ENCODE measurements at regions not wholly inside any gene's neighbourhood (a gene's known extent, or its start where the extent isn't known, plus 50 kb on each side); places are given as distances from the start of the nearest gene placed in this dataset.

DNA sequence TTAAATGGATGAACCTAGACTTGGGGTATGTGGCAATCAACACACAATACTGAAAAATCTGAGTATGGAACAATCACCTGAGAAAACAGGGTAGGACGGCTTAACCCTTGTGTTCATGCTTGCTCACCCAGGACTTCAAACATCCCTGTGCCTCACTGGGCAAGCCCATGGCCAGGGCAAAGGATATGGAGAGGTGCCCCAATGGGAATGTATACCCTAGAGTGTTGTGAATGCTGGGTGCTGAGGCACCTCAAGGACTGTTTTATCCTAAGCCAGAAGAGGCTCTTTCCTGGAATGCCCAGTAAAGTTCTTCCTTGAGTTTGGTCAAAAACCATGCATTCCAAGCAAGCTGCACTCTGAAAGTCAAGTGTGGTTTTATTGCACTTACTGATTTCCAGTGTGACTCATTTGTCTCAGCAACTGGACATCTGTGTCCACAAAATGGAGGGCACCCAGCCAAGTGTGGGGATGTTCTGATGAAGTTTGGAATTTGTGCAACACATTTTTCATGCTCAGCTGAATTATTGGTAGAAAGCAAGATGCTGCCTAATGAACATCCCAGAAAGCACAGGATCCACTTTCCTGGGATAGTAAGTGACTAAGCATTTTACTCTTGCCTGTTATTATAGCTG lies 531.3 kb downstream of the RFC3 start:
- peaks cover 14% of the 10 kb centered on the region for H3K4me1 Mint-ChIP-seq (ENCODE audit: unreplicated experiment)
- no peaks in the 10 kb centered on the region for H3K9me3 Mint-ChIP-seq
- H3K4me3 Mint-ChIP-seq, result no peak overlapping the region
- no peaks in the 10 kb centered on the region for H3K27me3 Mint-ChIP-seq
- TF ChIP-seq, protein P1, sequence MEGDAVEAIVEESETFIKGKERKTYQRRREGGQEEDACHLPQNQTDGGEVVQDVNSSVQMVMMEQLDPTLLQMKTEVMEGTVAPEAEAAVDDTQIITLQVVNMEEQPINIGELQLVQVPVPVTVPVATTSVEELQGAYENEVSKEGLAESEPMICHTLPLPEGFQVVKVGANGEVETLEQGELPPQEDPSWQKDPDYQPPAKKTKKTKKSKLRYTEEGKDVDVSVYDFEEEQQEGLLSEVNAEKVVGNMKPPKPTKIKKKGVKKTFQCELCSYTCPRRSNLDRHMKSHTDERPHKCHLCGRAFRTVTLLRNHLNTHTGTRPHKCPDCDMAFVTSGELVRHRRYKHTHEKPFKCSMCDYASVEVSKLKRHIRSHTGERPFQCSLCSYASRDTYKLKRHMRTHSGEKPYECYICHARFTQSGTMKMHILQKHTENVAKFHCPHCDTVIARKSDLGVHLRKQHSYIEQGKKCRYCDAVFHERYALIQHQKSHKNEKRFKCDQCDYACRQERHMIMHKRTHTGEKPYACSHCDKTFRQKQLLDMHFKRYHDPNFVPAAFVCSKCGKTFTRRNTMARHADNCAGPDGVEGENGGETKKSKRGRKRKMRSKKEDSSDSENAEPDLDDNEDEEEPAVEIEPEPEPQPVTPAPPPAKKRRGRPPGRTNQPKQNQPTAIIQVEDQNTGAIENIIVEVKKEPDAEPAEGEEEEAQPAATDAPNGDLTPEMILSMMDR (conservative IDR thresholded peaks at IDR 0.05), result no peak
- no peak overlapping the region for H3K27ac Mint-ChIP-seq
- no peaks in the 10 kb centered on the region for H3K36me3 Mint-ChIP-seq
- no peak for DNase-seq (ENCODE audit: extremely low spot score, unreplicated experiment)

DNA sequence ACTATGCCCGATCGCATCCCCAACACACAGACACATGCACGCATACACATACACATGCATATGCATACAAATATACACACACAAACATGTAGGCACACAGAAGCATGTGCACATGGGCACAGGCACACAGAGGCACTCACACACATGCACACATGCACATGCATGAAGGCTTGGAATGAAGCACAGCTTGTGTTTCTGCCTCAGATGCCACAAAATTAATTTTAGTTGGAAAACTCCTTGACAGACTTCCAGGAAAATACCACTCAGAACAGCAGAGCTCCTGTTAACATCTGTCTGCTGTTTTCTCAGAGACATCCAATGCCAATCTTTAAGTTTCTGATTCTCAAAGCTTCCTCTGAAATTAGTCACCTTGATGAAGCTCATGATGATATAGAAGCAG lies 532.7 kb downstream of the RFC3 start:
- Mint-ChIP-seq H3K27me3 (no peaks in the 10 kb centered on the region), H3K9me3 (no peaks in the 10 kb centered on the region), H3K4me3 (no peak overlapping the region), H3K4me1 (ENCODE audit: unreplicated experiment) (peaks cover 17% of the 10 kb centered on the region), H3K36me3 (no peaks in the 10 kb centered on the region), H3K27ac (no peak overlapping the region)
- TF ChIP-seq, protein P1 (conservative IDR thresholded peaks at IDR 0.05), result no peak
- DNase-seq (ENCODE audit: extremely low spot score, unreplicated experiment), result no peak

DNA sequence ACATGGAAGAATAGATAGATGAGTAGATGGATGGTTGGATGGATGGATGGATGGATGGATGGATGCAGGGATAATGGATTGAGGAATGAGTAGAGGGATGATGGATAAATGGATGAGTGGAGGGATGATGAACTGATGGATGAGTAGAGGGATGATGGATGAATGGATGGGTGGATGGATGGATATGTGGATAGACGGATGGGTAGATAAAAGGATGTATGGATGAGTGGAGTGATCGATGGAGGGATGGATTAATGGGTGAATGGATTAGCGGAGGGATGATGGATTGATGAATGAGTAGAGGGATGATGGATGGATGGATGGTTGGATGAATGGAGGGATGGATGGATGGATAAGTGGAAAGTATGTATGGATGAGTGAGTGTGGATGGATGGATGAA lies 533.2 kb downstream of the RFC3 start:
- DNase-seq (ENCODE audit: extremely low spot score, unreplicated experiment), result no peak
- H3K4me3 Mint-ChIP-seq, result no peak overlapping the region
- H3K9me3 Mint-ChIP-seq, result no peaks in the 10 kb centered on the region
- no peaks in the 10 kb centered on the region for H3K27me3 Mint-ChIP-seq
- no peaks in the 10 kb centered on the region for H3K36me3 Mint-ChIP-seq
- TF ChIP-seq, protein P1 (conservative IDR thresholded peaks at IDR 0.05), result no peak
- H3K27ac Mint-ChIP-seq, result no peak overlapping the region
- peaks cover 15% of the 10 kb centered on the region for H3K4me1 Mint-ChIP-seq (ENCODE audit: unreplicated experiment)

DNA sequence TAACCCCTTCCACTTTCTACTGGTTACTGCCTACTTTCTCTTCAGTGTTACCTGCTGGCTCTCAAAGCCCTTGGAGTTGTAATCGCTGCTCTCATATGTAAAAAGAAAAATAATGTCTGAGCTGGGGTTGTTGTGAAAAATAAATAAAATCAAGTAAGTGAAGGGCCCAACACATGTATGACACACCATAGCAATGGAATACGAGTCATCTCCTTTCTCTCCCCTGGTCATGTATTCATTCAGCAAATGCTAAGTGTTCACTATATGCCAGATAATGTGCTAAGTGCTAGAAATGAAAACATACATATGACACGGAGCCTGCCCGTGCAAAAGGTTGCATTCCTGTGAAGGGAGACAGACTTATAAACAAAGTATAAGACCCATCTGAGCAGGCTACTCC lies 535.0 kb downstream of the RFC3 start:
- TF ChIP-seq, protein P1 (conservative IDR thresholded peaks at IDR 0.05), result no peak
- no peaks in the 10 kb centered on the region for H3K36me3 Mint-ChIP-seq
- no peak overlapping the region for H3K27ac Mint-ChIP-seq

DNA sequence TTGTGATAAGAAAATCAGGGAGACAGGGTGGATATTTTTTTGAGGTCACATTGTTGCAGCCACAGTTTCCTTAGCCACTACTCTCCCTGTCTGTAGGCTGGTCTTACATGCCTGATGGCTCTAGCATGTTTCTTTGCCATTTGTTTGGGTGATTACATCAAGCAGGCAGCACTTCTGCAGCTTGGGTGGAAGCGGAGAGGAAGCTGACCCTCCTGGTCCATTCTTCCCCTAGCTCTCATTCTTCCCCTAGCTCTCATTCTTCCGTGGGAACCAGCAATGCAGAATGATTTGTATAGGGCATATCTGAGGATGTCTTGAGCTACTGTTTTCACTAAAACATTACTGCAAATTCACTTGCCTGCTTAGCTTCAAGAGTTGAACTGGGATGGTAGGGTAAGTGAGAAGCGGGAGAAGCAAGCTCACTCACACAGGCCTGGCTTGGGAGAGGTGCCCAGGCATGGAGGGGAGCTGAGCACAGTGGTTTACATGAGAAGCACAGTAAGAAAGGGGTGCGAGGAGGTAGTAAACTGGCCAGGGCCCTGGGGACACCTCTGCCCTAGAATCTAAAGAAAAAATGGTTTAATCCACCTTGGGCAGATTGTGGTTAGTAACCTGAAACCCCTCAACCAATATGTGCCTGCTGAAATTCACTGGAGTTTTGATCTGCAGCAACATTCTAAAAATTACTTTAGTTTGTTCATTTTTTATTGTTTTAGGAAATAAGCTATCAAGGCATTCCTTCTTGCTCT lies 538.9 kb downstream of the RFC3 start:
- H3K4me1 Mint-ChIP-seq (ENCODE audit: unreplicated experiment), result peaks cover 28% of the 10 kb centered on the region
- no peak for DNase-seq (ENCODE audit: extremely low spot score, unreplicated experiment)
- TF ChIP-seq, protein P1 (conservative IDR thresholded peaks at IDR 0.05), result no peak
- no peaks in the 10 kb centered on the region for H3K27me3 Mint-ChIP-seq
- no peak overlapping the region for H3K4me3 Mint-ChIP-seq
- no peaks in the 10 kb centered on the region for H3K36me3 Mint-ChIP-seq
- no peaks in the 10 kb centered on the region for H3K9me3 Mint-ChIP-seq
- H3K27ac Mint-ChIP-seq, result no peak overlapping the region

More for the DNA sequence above, 535.0 kb downstream of the RFC3 start:
- Mint-ChIP-seq H3K9me3 (no peaks in the 10 kb centered on the region), H3K4me1 (ENCODE audit: unreplicated experiment) (peaks cover 23% of the 10 kb centered on the region), H3K27me3 (no peaks in the 10 kb centered on the region), H3K4me3 (no peak overlapping the region)
- DNase-seq (ENCODE audit: extremely low spot score, unreplicated experiment), result no peak
